ENCODE measurements at regions not wholly inside any gene's neighbourhood (a gene's known extent, or its start where the extent isn't known, plus 50 kb on each side); places are given as distances from the start of the nearest gene placed in this dataset.

- TF ChIP-seq CTCF (IDR thresholded peaks at IDR 0.05; ENCODE audit: low read depth, low read length, poor library complexity, severe bottlenecking) (no peak), EZH2phosphoT487 (IDR thresholded peaks at IDR 0.05; ENCODE audit: borderline replicate concordance, low read length) (no peak)
Observed at GRCh38 chr20:40361916-40362315, 327.1 kb downstream of the MAFB start.

Data from DOHH2 (cell line).